Gastroesophageal sphincter (tissue), 4 donors: ENCODE measurements at regions not wholly inside any gene's neighbourhood (a gene's known extent, or its start where the extent isn't known, plus 50 kb on each side); places are given as distances from the start of the nearest gene placed in this dataset.

Experiments used
- ATAC-seq: fragments of 150-250 bp; one replicate; pipeline ENCODE4 v1.9.1; 2016; ENCODE audit warnings: mild to moderate bottlenecking, moderate library complexity
- H3K27ac ChIP-seq, 4 donors: fragments of 200-600 bp; sonication (generic) in 3 of 4; 1 replicate in 3 of 4; 2 replicates in 1 of 4; pipeline ENCODE4 v1.5.1; 2016 to 2019
- H3K27me3 ChIP-seq: fragments of 200-600 bp; sonication (generic); one replicate; pipeline ENCODE4 v1.5.1; 2019
- H3K36me3 ChIP-seq, 2 donors: fragments of 200-600 bp; sonication (generic); one replicate each; pipeline ENCODE4 v1.5.1; 2019; ENCODE audit warnings: control low read depth in 1 of 2
- H3K4me1 ChIP-seq, 3 donors: fragments of 200-600 bp; sonication (generic); 1 replicate in 2 of 3; 2 replicates in 1 of 3; pipeline ENCODE4 v1.5.1; 2016 to 2019; ENCODE audit warnings: control low read depth in 2 of 3
- H3K4me3 ChIP-seq, 2 donors: fragments of 200-600 bp; sonication (generic); one replicate each; pipeline ENCODE4 v1.5.1; 2019; ENCODE audit warnings: mild to moderate bottlenecking in 1 of 2, moderate library complexity in 1 of 2
- H3K9me3 ChIP-seq, 3 donors: fragments of 200-600 bp; sonication (generic); one replicate each; pipeline ENCODE4 v1.5.1; 2017 to 2019; ENCODE audit warnings: control low read depth in 2 of 3
- CTCF ChIP-seq, 4 experiments: fragments of 200-600 bp in 2 of 4; fragments of 450-650 bp in 2 of 4; sonication (generic) in 1 of 4; IDR thresholded peaks; one replicate each; pipeline ENCODE4 v1.5.1; 2017 to 2019; ENCODE audit warnings: antibody characterized with exemption in 4 of 4, mild to moderate bottlenecking in 2 of 4, moderate library complexity in 2 of 4
- EP300 ChIP-seq: sonication (generic); formaldehyde crosslinking; IDR thresholded peaks from one replicate; pipeline ENCODE4 v1.6.1; 2017; ENCODE audit warnings: antibody characterized with exemption, mild to moderate bottlenecking
- POLR2A ChIP-seq, 2 donors: fragments of 450-650 bp; IDR thresholded peaks; one replicate each; pipeline ENCODE4 v1.6.1; 2017; ENCODE audit warnings: antibody characterized with exemption in 2 of 2, mild to moderate bottlenecking in 2 of 2, moderate library complexity in 1 of 2
- POLR2AphosphoS5 ChIP-seq: sonication (generic); formaldehyde crosslinking; IDR thresholded peaks from one replicate; pipeline ENCODE4 v1.6.1; 2017; ENCODE audit warnings: antibody characterized with exemption
- WGBS, 2 donors: methylation state at CpG; one replicate each; pipeline ENCODE4 v1.1.5; 2018; ENCODE audit warnings: low coverage in 1 of 2; 5-methylcytosine and 5-hydroxymethylcytosine counted together

DNA sequence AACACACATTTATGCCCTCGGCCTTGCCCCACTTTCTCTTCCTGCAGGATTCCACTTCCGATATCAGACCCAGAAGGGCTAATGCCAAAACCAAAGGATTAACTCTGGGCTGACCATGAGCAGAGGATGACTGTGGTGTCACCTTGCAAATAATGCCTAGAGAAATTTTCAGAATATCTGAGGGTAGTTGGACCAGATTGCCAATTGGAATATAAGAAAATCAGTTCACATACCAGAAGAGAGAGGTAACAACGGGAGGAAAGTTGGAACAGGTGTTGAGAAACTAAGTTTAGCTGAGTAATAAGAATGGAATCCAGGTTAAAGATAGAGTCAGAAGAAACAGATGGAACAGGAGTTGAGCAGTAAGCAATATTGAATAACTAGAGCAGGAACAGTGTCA lies 232.7 kb upstream of the UBE2E3 start:
- TF ChIP-seq EP300 (no peak), POLR2A (IDR thresholded peaks at IDR 0.05) (no peak), CTCF (IDR thresholded peaks at IDR 0.05) (no peak)
- H3K9me3 ChIP-seq = no peaks in the 10 kb centered on the region
- H3K27me3 ChIP-seq = no peaks in the 10 kb centered on the region
- H3K36me3 ChIP-seq = no peaks in the 10 kb centered on the region
- no peak for ATAC-seq
- WGBS, 2 donors = 82 to 84% methylated on average over 3 of the region's 3 CpGs
- no peak overlapping the region for H3K4me3 ChIP-seq
- no peaks in the 10 kb centered on the region for H3K4me1 ChIP-seq
- no peak overlapping the region for H3K27ac ChIP-seq

DNA sequence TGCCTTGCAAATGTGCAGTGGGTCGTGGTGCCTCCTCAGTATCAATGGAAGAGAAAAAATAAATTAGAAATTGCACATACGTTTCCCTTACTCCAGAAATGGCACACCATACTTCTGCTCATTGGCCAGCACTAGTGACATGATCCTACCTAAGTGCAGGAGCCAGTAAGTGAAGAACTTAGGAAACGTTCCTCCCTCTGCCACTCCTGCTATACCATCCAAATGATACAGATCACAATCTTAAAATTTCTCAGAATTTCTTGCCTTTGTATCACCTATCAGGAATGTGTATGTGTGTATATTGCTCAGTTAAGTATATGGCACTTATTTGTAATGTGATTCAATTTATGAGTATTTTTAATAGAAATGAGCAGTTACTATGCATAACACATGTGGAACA lies 237.0 kb upstream of the UBE2E3 start:
- WGBS, 2 donors = 67 to 70% methylated on average over 3 of the region's 3 CpGs
- no peak for ATAC-seq
- no peaks in the 10 kb centered on the region for H3K4me1 ChIP-seq
- H3K27ac ChIP-seq = no peak overlapping the region
- no peak overlapping the region for H3K4me3 ChIP-seq
- H3K27me3 ChIP-seq = no peaks in the 10 kb centered on the region
- no peaks in the 10 kb centered on the region for H3K36me3 ChIP-seq
- no peak for TF ChIP-seq POLR2AphosphoS5
- H3K9me3 ChIP-seq = no peaks in the 10 kb centered on the region

DNA sequence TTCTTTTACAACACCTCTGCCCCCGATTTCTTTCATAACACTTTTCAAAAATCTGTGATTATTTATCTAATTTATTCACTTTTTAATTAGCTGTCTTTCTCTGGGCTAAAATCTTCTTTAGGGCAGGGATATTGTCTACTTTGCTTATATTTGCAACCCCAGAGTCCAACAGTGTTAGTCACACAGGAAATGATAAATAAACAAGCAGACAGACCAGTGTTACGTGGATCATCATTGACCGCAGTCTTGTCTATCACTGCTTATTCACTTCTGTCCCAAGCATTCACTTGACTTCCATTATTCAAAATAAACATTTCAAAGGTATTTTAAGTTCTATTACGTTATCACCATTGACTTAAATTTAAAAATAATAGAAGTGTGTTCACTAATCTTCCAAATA lies 237.6 kb upstream of the UBE2E3 start:
- Histone ChIP-seq H3K36me3 (no peaks in the 10 kb centered on the region), H3K27ac (no peak overlapping the region), H3K4me3 (no peak overlapping the region), H3K9me3 (no peaks in the 10 kb centered on the region), H3K27me3 (no peaks in the 10 kb centered on the region), H3K4me1 (no peaks in the 10 kb centered on the region)
- no peak for ATAC-seq
- WGBS, 2 donors = 61 to 73% methylated on average over 4 of the region's 4 CpGs
- no peak for TF ChIP-seq POLR2AphosphoS5
- TF ChIP-seq CTCF (IDR thresholded peaks at IDR 0.05) = no peak
- no peak for TF ChIP-seq EP300
- TF ChIP-seq POLR2A (IDR thresholded peaks at IDR 0.05) = no peak

- no peaks in the 10 kb centered on the region for H3K36me3 ChIP-seq
- H3K9me3 ChIP-seq = no peaks in the 10 kb centered on the region
- H3K27me3 ChIP-seq = no peaks in the 10 kb centered on the region
- TF ChIP-seq POLR2AphosphoS5 (no peak), EP300 (no peak), POLR2A (IDR thresholded peaks at IDR 0.05) (no peak), CTCF (IDR thresholded peaks at IDR 0.05) (no peak)
- WGBS, 2 donors = 100% methylated on average over 1 of the region's 1 CpG; no CpG with 5 or more reads in 1 of the 2 donors
- no peaks in the 10 kb centered on the region for H3K4me1 ChIP-seq
- no peak overlapping the region for H3K4me3 ChIP-seq
- ATAC-seq = no peak
- H3K27ac ChIP-seq = no peak overlapping the region
Measured at GRCh38 chr2:180739070-180739469, 241.3 kb upstream of the UBE2E3 start.

DNA sequence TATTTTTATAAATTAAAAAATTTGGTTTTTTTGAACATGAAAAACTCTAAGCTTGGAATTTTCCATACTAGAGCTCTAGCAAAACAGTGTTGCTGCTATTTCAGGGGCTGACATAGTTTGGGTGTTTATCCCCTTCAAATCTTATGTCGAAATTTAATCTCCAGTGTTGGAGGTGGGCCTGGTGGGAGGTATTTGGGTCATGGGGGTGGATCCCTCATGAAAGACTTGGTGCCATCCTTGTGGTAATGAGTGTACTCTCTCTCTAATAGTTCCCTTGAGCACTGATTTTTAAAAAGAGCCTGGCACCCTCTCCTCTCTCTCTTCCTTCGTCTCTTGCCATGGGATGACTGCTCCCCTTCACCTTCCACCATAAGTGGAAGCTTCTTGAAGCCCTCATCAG lies 244.6 kb upstream of the UBE2E3 start:
- Histone ChIP-seq H3K27ac (no peak overlapping the region), H3K27me3 (no peaks in the 10 kb centered on the region), H3K4me3 (no peak overlapping the region), H3K36me3 (no peaks in the 10 kb centered on the region), H3K9me3 (no peaks in the 10 kb centered on the region), H3K4me1 (no peaks in the 10 kb centered on the region)
- TF ChIP-seq POLR2A (IDR thresholded peaks at IDR 0.05) (no peak), CTCF (IDR thresholded peaks at IDR 0.05) (no peak), EP300 (no peak), POLR2AphosphoS5 (no peak)
- WGBS, 2 donors = 84 to 86% methylated on average over 2 of the region's 2 CpGs
- ATAC-seq = no peak

GRCh38 chr2:180734382-180734781 lies 246.0 kb upstream of the UBE2E3 start:
- H3K27me3 ChIP-seq = no peaks in the 10 kb centered on the region
- H3K4me1 ChIP-seq = no peaks in the 10 kb centered on the region
- no peaks in the 10 kb centered on the region for H3K36me3 ChIP-seq
- no peak for ATAC-seq
- no peak for TF ChIP-seq POLR2AphosphoS5
- TF ChIP-seq POLR2A (IDR thresholded peaks at IDR 0.05) = no peak
- TF ChIP-seq CTCF (IDR thresholded peaks at IDR 0.05) = no peak
- TF ChIP-seq EP300 = no peak
- H3K27ac ChIP-seq = no peak overlapping the region
- no peak overlapping the region for H3K4me3 ChIP-seq
- H3K9me3 ChIP-seq = no peaks in the 10 kb centered on the region
